Upper lobe of left lung (tissue), 6 donors: ENCODE measurements at regions not wholly inside any gene's neighbourhood (a gene's known extent, or its start where the extent isn't known, plus 50 kb on each side); places are given as distances from the start of the nearest gene placed in this dataset.
"Not testable (repeated sequence)": the region's sequence is repeated elsewhere in the genome, so short reads cannot be mapped to it uniquely, and the experiment has no call there.

Experiments
- ATAC-seq, 2 donors: fragments of 200-7000 bp; cut with Tn5 transposase; one replicate each; pipeline ENCODE4 v1.9.1; 2022; ENCODE audit warnings: mild to moderate bottlenecking in 2 of 2, moderate library complexity in 2 of 2; ENCODE audit not compliant: low FRiP score in 2 of 2
- DNase-seq, 2 donors: peaks; one replicate each; pipeline ENCODE4 v3.0.0-alpha.2; 2019 to 2020
- H3K27ac ChIP-seq, 4 donors: fragments of 200-600 bp; sonication (generic); one replicate each; pipeline ENCODE4 v1.5.1; 2016 to 2019
- H3K27me3 ChIP-seq, 4 donors: fragments of 200-600 bp; sonication (generic); one replicate each; pipeline ENCODE4 v1.5.1; 2017 to 2019
- H3K36me3 ChIP-seq, 4 donors: fragments of 200-600 bp; sonication (generic); one replicate each; pipeline ENCODE4 v1.5.1; 2016 to 2019
- H3K4me1 ChIP-seq, 4 donors: fragments of 200-600 bp; sonication (generic); one replicate each; pipeline ENCODE4 v1.5.1; 2018 to 2019
- H3K4me3 ChIP-seq, 4 donors: fragments of 200-600 bp; sonication (generic); one replicate each; pipeline ENCODE4 v1.5.1; 2017 to 2019; ENCODE audit warnings: mild to moderate bottlenecking in 2 of 4, moderate library complexity in 1 of 4
- H3K9me3 ChIP-seq, 4 donors: fragments of 200-600 bp; sonication (generic); one replicate each; pipeline ENCODE4 v1.5.1; 2018 to 2019
- CTCF ChIP-seq, 6 experiments: fragments of 450-650 bp in 4 of 6; fragments of 200-600 bp in 2 of 6; sonication (generic) in 2 of 6; IDR thresholded peaks; one replicate each; pipeline ENCODE4 v1.5.1; 2016 to 2019; ENCODE audit warnings: antibody characterized with exemption in 6 of 6
- EP300 ChIP-seq, 4 donors: sonication (generic); formaldehyde crosslinking; IDR thresholded peaks; one replicate each; pipeline ENCODE4 v1.5.1; 2017; ENCODE audit warnings: antibody characterized with exemption in 4 of 4, control low read depth in 2 of 4
- POLR2A ChIP-seq, 4 donors: fragments of 450-650 bp; IDR thresholded peaks; one replicate each; pipeline ENCODE4 v1.5.1; 2016 to 2017; ENCODE audit warnings: antibody characterized with exemption in 4 of 4, mild to moderate bottlenecking in 2 of 4
- POLR2AphosphoS5 ChIP-seq, 2 donors: sonication (generic); formaldehyde crosslinking; IDR thresholded peaks; one replicate each; pipeline ENCODE4 v1.5.1; 2017; ENCODE audit warnings: antibody characterized with exemption in 2 of 2
- WGBS, 2 donors: methylation state at CpG; one replicate each; pipeline ENCODE4 v1.1.5; 2017 to 2018; 5-methylcytosine and 5-hydroxymethylcytosine counted together
- donor health status: DM: no; HTN: no; CAD: no; lungs with moderate emphysema.
- donor health status: DM: no; HTN: yes; CAD: no; lungs with severe emphysema.

- WGBS, 2 donors, result 67 to 69% methylated on average over 4 of the region's 4 CpGs
- no peak for TF ChIP-seq CTCF (IDR thresholded peaks at IDR 0.05)
- TF ChIP-seq POLR2A (IDR thresholded peaks at IDR 0.05), result no peak
- TF ChIP-seq EP300 (IDR thresholded peaks at IDR 0.05), result no peak
- no peak for TF ChIP-seq POLR2AphosphoS5 (IDR thresholded peaks at IDR 0.05)
- no peaks in the 10 kb centered on the region for H3K36me3 ChIP-seq
- H3K9me3 ChIP-seq, result no peaks in the 10 kb centered on the region
- DNase-seq, result no peak
- no peaks in the 10 kb centered on the region for H3K4me1 ChIP-seq
- H3K4me3 ChIP-seq, result no peak overlapping the region
- H3K27ac ChIP-seq, result no peak overlapping the region
- ATAC-seq, result no peak
- H3K27me3 ChIP-seq, result no peaks in the 10 kb centered on the region
These were observed 62.9 kb upstream of the CYRIA start for GRCh38 chr2:16728351-16729136.

- H3K27me3 ChIP-seq, H3K4me1 ChIP-seq, ATAC-seq, DNase-seq, H3K27ac ChIP-seq, H3K4me3 ChIP-seq, H3K36me3 ChIP-seq, H3K9me3 ChIP-seq: not testable (repeated sequence)
- 65 to 74% methylated on average over 2 of the region's 2 CpGs for WGBS, 2 donors
These were observed 62.2 kb upstream of the CYRIA start for GRCh38 chr2:16727849-16728248.

- Histone ChIP-seq H3K4me3 (no peak overlapping the region), H3K27me3 (no peaks in the 10 kb centered on the region), H3K4me1 (no peaks in the 10 kb centered on the region), H3K36me3 (no peaks in the 10 kb centered on the region), H3K27ac (no peak overlapping the region), H3K9me3 (no peaks in the 10 kb centered on the region)
- peak in 1 of 6 experiments; percentile 18 for TF ChIP-seq CTCF (IDR thresholded peaks at IDR 0.05)
- TF ChIP-seq POLR2A (IDR thresholded peaks at IDR 0.05), result no peak
- DNase-seq (no peak), ATAC-seq (peak in 1 of 2 donors; percentile 45)
- WGBS, 2 donors, result 59 to 65% methylated on average over 4 of the region's 4 CpGs
These were observed 61.6 kb upstream of the CYRIA start for GRCh38 chr2:16727256-16727655.

- TF ChIP-seq POLR2AphosphoS5 (IDR thresholded peaks at IDR 0.05), result no peak
- TF ChIP-seq POLR2A (IDR thresholded peaks at IDR 0.05), result no peak
- TF ChIP-seq CTCF (IDR thresholded peaks at IDR 0.05), result no peak
- H3K9me3 ChIP-seq, result no peaks in the 10 kb centered on the region
- no peaks in the 10 kb centered on the region for H3K36me3 ChIP-seq
- H3K27me3 ChIP-seq, result no peaks in the 10 kb centered on the region
- no peak overlapping the region for H3K27ac ChIP-seq
- no peak overlapping the region for H3K4me3 ChIP-seq
- no peak for DNase-seq
- no peak for ATAC-seq
- 86 to 98% methylated on average over 4 of the region's 4 CpGs for WGBS, 2 donors
- no peaks in the 10 kb centered on the region for H3K4me1 ChIP-seq
These were observed 60.9 kb upstream of the CYRIA start for GRCh38 chr2:16726577-16726976.

- H3K27me3 ChIP-seq, result no peaks in the 10 kb centered on the region
- no peaks in the 10 kb centered on the region for H3K36me3 ChIP-seq
- H3K9me3 ChIP-seq, result no peaks in the 10 kb centered on the region
- DNase-seq (no peak), ATAC-seq (peak in 1 of 2 donors; percentile 22)
- H3K4me1 ChIP-seq, result no peaks in the 10 kb centered on the region
- H3K4me3 ChIP-seq, result no peak overlapping the region
- TF ChIP-seq CTCF (IDR thresholded peaks at IDR 0.05) (no peak), POLR2AphosphoS5 (IDR thresholded peaks at IDR 0.05) (no peak), EP300 (IDR thresholded peaks at IDR 0.05) (no peak), POLR2A (IDR thresholded peaks at IDR 0.05) (no peak)
- WGBS, 2 donors, result 67 to 73% methylated on average over 2 of the region's 2 CpGs
- H3K27ac ChIP-seq, result no peak overlapping the region
These were observed 60.5 kb upstream of the CYRIA start for GRCh38 chr2:16726147-16726546.
